WERI-Rb-1 (cell line): ENCODE measurements at regions not wholly inside any gene's neighbourhood (a gene's known extent, or its start where the extent isn't known, plus 50 kb on each side); places are given as distances from the start of the nearest gene placed in this dataset.
"Not testable (repeated sequence)": the region's sequence is repeated elsewhere in the genome, so short reads cannot be mapped to it uniquely, and the experiment has no call there.

ENCODE experiments used
- DNase-seq: peaks from one replicate; pipeline ENCODE4 v3.0.0-alpha.2; 2020
- H3K27ac ChIP-seq: fragments of 250-450 bp; sonication (Bioruptor Pico); 2 replicates; pipeline ENCODE4 v1.5.1; 2020; ENCODE audit warnings: mild to moderate bottlenecking, moderate library complexity
- H3K27me3 ChIP-seq: fragments of 250-450 bp; sonication (Bioruptor Pico); 2 replicates; pipeline ENCODE4 v1.5.1; 2021; ENCODE audit warnings: mild to moderate bottlenecking, low read depth, moderate library complexity; ENCODE audit not compliant: insufficient read depth, severe bottlenecking
- H3K36me3 ChIP-seq: fragments of 250-450 bp; sonication (Bioruptor Pico); 2 replicates; pipeline ENCODE4 v1.5.1; 2020; ENCODE audit warnings: mild to moderate bottlenecking, moderate library complexity
- H3K4me3 ChIP-seq: 2 replicates; pipeline ENCODE4 v1.5.1; 2011; ENCODE audit warnings: low read depth, mild to moderate bottlenecking, control low read depth, low read length
- H3K9me3 ChIP-seq: fragments of 250-450 bp; sonication (Bioruptor Pico); 2 replicates; pipeline ENCODE4 v1.5.1; 2021; ENCODE audit warnings: mild to moderate bottlenecking, moderate library complexity; ENCODE audit not compliant: severe bottlenecking
- TF ChIP-seq, protein P1 (sequence below): IDR thresholded peaks from 2 replicates; pipeline ENCODE4 v1.5.1; 2011; ENCODE audit warnings: low read depth, mild to moderate bottlenecking, control low read depth, inconsistent platforms, low read length

DNA sequence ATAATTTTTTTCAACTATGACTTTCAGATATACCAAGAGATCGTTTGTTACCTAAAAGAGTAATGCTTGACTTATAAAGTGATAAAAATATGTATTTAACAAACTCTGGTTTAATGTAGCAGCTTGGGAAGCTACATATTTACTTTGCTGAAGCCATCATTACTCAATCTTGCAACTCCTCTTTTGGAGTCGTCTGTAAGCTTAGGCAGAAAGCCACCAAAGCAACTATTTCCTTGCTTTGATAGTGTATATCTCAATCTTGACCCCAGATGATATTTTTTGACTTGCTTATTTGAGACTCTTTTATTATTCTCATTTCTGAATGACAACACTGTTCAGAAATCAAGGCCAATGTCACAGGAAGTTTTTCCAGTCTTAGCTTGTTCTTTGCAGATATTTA, 183.0 kb downstream of the SAMD5 start:
- H3K36me3 ChIP-seq: no peaks in the 10 kb centered on the region
- TF ChIP-seq, protein P1, sequence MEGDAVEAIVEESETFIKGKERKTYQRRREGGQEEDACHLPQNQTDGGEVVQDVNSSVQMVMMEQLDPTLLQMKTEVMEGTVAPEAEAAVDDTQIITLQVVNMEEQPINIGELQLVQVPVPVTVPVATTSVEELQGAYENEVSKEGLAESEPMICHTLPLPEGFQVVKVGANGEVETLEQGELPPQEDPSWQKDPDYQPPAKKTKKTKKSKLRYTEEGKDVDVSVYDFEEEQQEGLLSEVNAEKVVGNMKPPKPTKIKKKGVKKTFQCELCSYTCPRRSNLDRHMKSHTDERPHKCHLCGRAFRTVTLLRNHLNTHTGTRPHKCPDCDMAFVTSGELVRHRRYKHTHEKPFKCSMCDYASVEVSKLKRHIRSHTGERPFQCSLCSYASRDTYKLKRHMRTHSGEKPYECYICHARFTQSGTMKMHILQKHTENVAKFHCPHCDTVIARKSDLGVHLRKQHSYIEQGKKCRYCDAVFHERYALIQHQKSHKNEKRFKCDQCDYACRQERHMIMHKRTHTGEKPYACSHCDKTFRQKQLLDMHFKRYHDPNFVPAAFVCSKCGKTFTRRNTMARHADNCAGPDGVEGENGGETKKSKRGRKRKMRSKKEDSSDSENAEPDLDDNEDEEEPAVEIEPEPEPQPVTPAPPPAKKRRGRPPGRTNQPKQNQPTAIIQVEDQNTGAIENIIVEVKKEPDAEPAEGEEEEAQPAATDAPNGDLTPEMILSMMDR: no peak
- no peak overlapping the region for H3K27ac ChIP-seq
- no peaks in the 10 kb centered on the region for H3K9me3 ChIP-seq
- no peaks in the 10 kb centered on the region for H3K27me3 ChIP-seq
- H3K4me3 ChIP-seq: no peak overlapping the region
- DNase-seq: no peak

DNA sequence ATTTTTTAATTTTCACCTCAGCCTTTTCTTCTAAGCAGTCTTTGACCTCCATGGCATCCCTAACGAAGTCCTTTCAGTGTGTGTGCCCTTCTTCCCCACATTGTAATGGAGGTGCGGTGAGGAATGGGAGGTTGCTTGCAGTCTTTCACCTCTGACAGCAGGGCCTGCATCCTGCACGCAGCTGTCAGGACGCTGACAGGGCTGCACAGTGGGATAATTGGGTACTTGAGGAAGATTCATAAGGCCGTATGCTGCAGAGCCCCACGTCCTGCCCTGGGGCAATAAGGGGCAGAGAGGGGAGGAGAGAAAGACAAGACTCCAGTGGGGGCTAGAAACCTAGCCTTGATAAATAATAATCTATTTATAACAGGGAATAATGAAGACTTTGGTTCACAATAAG, 184.7 kb downstream of the SAMD5 start:
- no peaks in the 10 kb centered on the region for H3K9me3 ChIP-seq
- no peaks in the 10 kb centered on the region for H3K27me3 ChIP-seq
- H3K4me3 ChIP-seq: no peak overlapping the region
- no peak overlapping the region for H3K27ac ChIP-seq
- DNase-seq: no peak
- H3K36me3 ChIP-seq: no peaks in the 10 kb centered on the region
- TF ChIP-seq, protein P1: no peak

DNA sequence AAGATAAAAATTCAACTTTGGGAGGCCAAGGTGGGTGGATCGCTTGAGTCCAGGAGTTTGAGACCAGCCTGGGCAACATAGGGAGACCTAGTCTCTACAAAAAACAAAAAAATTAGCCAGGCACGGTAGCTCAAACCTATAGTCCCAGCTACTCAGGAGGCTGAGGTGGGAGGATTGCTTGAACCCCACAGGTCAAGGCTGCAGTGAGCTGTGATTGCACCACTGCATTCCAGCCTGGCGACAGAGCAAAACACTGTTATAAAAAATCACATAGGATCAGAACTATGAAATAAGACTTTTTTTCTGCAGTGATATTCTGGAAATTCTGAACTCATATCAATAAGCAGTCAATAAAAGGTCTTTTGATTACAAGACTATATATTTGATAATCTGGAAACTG, 186.1 kb downstream of the SAMD5 start:
- not testable (repeated sequence) for H3K9me3 ChIP-seq

DNA sequence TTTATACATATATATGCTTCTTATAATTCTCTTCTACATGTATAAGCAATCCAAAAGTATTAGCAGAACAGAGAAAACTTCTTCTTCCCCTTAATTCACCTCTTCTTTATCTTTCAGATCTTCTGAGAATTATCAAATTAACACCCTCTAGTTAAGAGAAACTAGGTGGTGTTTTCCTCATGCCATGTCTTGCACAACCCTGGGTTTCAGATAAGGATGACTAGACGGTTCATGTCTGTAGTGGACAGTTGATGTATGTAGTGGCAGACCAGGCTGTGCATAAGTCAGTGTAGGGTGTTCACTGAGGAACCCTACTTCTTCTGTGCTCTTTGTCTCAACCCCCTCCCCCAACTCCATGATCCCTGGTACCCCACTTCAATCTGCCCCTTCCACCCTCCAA, 187.3 kb downstream of the SAMD5 start:
- Histone ChIP-seq H3K36me3 (no peaks in the 10 kb centered on the region), H3K9me3 (no peaks in the 10 kb centered on the region), H3K4me3 (no peak overlapping the region), H3K27me3 (no peaks in the 10 kb centered on the region), H3K27ac (no peak overlapping the region)
- no peak for DNase-seq
- TF ChIP-seq, protein P1: no peak

More for the DNA sequence above, 186.1 kb downstream of the SAMD5 start:
- not testable (repeated sequence) for H3K27ac ChIP-seq, H3K4me3 ChIP-seq, DNase-seq, H3K36me3 ChIP-seq, H3K27me3 ChIP-seq

DNA sequence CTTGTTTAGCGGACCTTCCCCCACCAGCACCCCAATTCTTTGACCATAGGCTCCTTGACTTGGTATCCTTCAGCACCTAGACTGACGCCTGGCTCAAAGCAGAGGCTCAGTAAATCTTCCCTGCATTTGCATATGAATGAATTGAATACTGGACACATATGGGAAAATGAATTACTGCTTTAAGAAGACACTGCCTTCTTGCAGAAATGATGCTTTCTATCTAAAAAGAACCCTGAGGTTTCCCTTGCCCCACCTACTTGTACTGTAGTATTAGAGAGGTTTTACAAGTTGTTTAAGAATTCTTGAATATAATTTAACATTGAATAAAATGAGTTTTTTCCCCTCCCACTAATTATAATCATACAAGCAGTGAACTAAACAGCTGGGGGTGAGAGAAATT, 190.7 kb downstream of the SAMD5 start:
- no peak overlapping the region for H3K27ac ChIP-seq
- DNase-seq: no peak
- TF ChIP-seq, protein P1: no peak
- no peak overlapping the region for H3K4me3 ChIP-seq
- no peaks in the 10 kb centered on the region for H3K9me3 ChIP-seq
- H3K27me3 ChIP-seq: no peaks in the 10 kb centered on the region
- H3K36me3 ChIP-seq: no peaks in the 10 kb centered on the region

DNA sequence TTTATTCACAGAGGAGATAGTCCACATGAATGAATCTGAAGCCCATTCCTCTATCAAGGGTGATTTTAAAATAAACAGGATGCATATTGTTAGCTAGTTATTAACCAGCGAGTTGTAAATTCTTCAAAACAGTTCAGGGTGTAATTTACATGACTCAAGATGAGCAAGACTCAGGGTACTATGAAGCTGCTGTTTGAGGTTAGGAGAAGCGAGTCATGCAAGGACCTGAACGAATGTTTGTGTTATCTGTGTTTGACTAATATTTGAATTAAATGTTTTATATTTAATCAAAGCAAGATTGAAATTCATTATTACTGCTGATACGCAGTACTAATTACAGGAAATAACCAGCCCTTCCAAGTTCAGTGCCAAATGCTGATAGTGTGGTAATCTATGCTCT, 191.1 kb downstream of the SAMD5 start:
- no peak for DNase-seq
- Histone ChIP-seq H3K4me3 (no peak overlapping the region), H3K27me3 (no peaks in the 10 kb centered on the region), H3K9me3 (no peaks in the 10 kb centered on the region), H3K27ac (no peak overlapping the region), H3K36me3 (no peaks in the 10 kb centered on the region)
- TF ChIP-seq, protein P1: no peak
